ENCODE measurements at regions not wholly inside any gene's neighbourhood (a gene's known extent, or its start where the extent isn't known, plus 50 kb on each side); places are given as distances from the start of the nearest gene placed in this dataset.

- no peaks in the 10 kb centered on the region for H3K27me3 ChIP-seq (ENCODE audit: control insufficient read depth, insufficient read depth, low read length)
- no peak overlapping the region for H3K56ac ChIP-seq (ENCODE audit: extremely low read depth, insufficient read depth, low read length)
- no peak overlapping the region for H2AK5ac ChIP-seq (ENCODE audit: low read depth, low read length)
- no peak overlapping the region for H4K8ac ChIP-seq (ENCODE audit: low read depth in 2 of 2, low read length in 2 of 2)
- no peaks in the 10 kb centered on the region for H3K36me3 ChIP-seq (ENCODE audit: control insufficient read depth, insufficient read depth, low read length)
- no peak overlapping the region for H4K91ac ChIP-seq (ENCODE audit: insufficient read depth, low read depth, low read length)
- WGBS, 2 experiments (ENCODE audit: extremely low coverage in 2 of 2, insufficient read length in 1 of 2), result 50% methylated on average over 2 of the region's 12 CpGs; no CpG with 5 or more reads in 1 of the 2 experiments
- H3K14ac ChIP-seq (replicated peaks; ENCODE audit: low read depth, low read length), result no peak overlapping the region
- in situ Hi-C loops (cut with MboI; ENCODE audit: low sequenced_read_pairs), result no loop called here
- no peaks in the 10 kb centered on the region for H3K9me1 ChIP-seq (ENCODE audit: insufficient read depth, low read length)
- H3K4me3 ChIP-seq (ENCODE audit: insufficient read depth, low read depth, low read length), result no peak overlapping the region
- no peaks in the 10 kb centered on the region for H3K79me1 ChIP-seq (ENCODE audit: low read depth in 1 of 2, low read length in 2 of 2)
- no peak overlapping the region for H2BK20ac ChIP-seq (ENCODE audit: low read depth, low read length)
- intact Hi-C loops (cut with micrococcal nuclease), result no loop called here
- ChIA-PET POLR2A (ENCODE audit: unreplicated experiment) (no interaction called here), CTCF (no interaction called here)
- ATAC-seq (ENCODE audit: low read depth), result no peak
- no TSS peak for BruUV-seq (replicated peaks)
- H3K23ac ChIP-seq (ENCODE audit: low read depth, low read length), result no peak overlapping the region
- no peak overlapping the region for H3K9ac ChIP-seq (ENCODE audit: low read depth, low read length)
- no peak overlapping the region for H3K4ac ChIP-seq (ENCODE audit: low read depth, low read length)
- no peak overlapping the region for H3K4me2 ChIP-seq (ENCODE audit: low read depth, low read length)
- TF ChIP-seq RFX5 (IDR thresholded peaks at IDR 0.05; ENCODE audit: low read depth, low read length), result no peak
- TF ChIP-seq POLR2A (IDR thresholded peaks at IDR 0.05; ENCODE audit: low read depth, low read length), result no peak
- no peak for TF ChIP-seq USF2 (IDR thresholded peaks at IDR 0.05; ENCODE audit: low read depth, low read length)
- TF ChIP-seq RAD21 (IDR thresholded peaks at IDR 0.05; ENCODE audit: low read length), result no peak
- no peak for TF ChIP-seq RCOR1 (IDR thresholded peaks at IDR 0.05; ENCODE audit: insufficient replicate concordance, low read length)
- TF ChIP-seq SMC3 (IDR thresholded peaks at IDR 0.05; ENCODE audit: low read depth, low read length), result no peak
- no peak for TF ChIP-seq MAFK (IDR thresholded peaks at IDR 0.05; ENCODE audit: low read depth, low read length)
- TF ChIP-seq NFE2L2 (IDR thresholded peaks at IDR 0.05; ENCODE audit: low read depth, low read length), result no peak
- TF ChIP-seq CEBPB (IDR thresholded peaks at IDR 0.05; ENCODE audit: low read depth, low read length), result no peak
- TF ChIP-seq ELK1 (IDR thresholded peaks at IDR 0.05; ENCODE audit: borderline replicate concordance, low read depth, low read length), result no peak
- TF ChIP-seq MXI1 (IDR thresholded peaks at IDR 0.05; ENCODE audit: borderline replicate concordance, low read depth, low read length), result no peak
- TF ChIP-seq BHLHE40 (IDR thresholded peaks at IDR 0.05; ENCODE audit: low read depth, low read length), result no peak
- TF ChIP-seq, protein P1, sequence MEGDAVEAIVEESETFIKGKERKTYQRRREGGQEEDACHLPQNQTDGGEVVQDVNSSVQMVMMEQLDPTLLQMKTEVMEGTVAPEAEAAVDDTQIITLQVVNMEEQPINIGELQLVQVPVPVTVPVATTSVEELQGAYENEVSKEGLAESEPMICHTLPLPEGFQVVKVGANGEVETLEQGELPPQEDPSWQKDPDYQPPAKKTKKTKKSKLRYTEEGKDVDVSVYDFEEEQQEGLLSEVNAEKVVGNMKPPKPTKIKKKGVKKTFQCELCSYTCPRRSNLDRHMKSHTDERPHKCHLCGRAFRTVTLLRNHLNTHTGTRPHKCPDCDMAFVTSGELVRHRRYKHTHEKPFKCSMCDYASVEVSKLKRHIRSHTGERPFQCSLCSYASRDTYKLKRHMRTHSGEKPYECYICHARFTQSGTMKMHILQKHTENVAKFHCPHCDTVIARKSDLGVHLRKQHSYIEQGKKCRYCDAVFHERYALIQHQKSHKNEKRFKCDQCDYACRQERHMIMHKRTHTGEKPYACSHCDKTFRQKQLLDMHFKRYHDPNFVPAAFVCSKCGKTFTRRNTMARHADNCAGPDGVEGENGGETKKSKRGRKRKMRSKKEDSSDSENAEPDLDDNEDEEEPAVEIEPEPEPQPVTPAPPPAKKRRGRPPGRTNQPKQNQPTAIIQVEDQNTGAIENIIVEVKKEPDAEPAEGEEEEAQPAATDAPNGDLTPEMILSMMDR (conservative IDR thresholded peaks at IDR 0.05; ENCODE audit: low read depth, low read length), result no peak
- no peak for TF ChIP-seq CHD1 (IDR thresholded peaks at IDR 0.05; ENCODE audit: low read depth, low read length)
- no peak for TF ChIP-seq FOS (IDR thresholded peaks at IDR 0.05; ENCODE audit: low read depth, low read length)
- no peak for TF ChIP-seq MAZ (IDR thresholded peaks at IDR 0.05; ENCODE audit: borderline replicate concordance, low read depth, low read length)
- dilution Hi-C loops (cut with HindIII; ENCODE audit: low sequenced_read_pairs, unreplicated experiment), result no loop called here
- H2BK15ac ChIP-seq (ENCODE audit: low read depth, low read length), result no peak overlapping the region
- no peak overlapping the region for H4K5ac ChIP-seq (ENCODE audit: low read depth, low read length)
- no peak for DNase-seq
- no peak overlapping the region for H3K27ac ChIP-seq (ENCODE audit: insufficient read depth, low read length)
- no peak overlapping the region for H2BK5ac ChIP-seq (ENCODE audit: low read depth, low read length, poor library complexity, severe bottlenecking)
- peaks cover 27% of the 10 kb centered on the region for H3K9me3 ChIP-seq (ENCODE audit: control insufficient read depth, insufficient read depth, low read length)
- H3K4me1 ChIP-seq (ENCODE audit: control insufficient read depth, insufficient read depth, low read length), result no peaks in the 10 kb centered on the region
- H4K20me1 ChIP-seq (ENCODE audit: insufficient read depth, low read length), result no peaks in the 10 kb centered on the region
- no peak overlapping the region for H2BK120ac ChIP-seq (ENCODE audit: low read depth, low read length)
- no peak overlapping the region for H3K18ac ChIP-seq (ENCODE audit: low read depth, low read length)
- H2AFZ ChIP-seq (replicated peaks; ENCODE audit: low read length, poor library complexity), result no peak overlapping the region
- H2AK9ac ChIP-seq (replicated peaks; ENCODE audit: low read depth, low read length, poor library complexity), result no peak overlapping the region
Observed at GRCh38 chr12:131413471-131413870, 297.4 kb upstream of the SFSWAP start.

Data from IMR-90 (cell line).